ENCODE measurements at regions not wholly inside any gene's neighbourhood (a gene's known extent, or its start where the extent isn't known, plus 50 kb on each side); places are given as distances from the start of the nearest gene placed in this dataset.

DNA sequence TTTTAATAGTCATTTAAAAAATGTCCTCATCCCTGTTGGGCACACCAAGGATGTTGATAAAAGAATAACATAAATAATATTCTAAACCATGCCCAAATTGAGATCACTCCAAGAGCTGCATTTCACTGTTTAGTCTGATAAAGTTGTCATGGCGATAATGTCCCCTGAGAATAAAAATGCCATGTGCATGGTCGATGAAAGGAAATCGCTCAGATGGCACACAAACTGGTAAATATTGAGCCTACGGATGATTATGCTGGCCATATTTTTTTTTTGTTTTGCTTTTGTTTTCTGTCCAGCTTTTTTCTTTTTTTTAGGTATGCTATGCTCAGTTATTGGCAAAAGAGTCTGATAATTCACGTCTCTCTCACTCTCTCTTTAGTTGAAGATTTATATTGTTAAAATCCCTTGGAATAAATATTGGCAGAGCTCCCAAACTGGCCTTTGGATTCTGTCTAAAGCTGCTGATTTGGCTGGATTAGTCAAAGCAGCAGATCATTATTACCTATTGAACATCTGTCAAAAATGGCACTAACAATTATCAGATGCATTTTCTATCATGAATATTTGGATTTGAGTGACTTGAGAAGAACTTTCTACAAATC, 643.8 kb downstream of the SQOR start (continued):
- TF ChIP-seq, protein P1, sequence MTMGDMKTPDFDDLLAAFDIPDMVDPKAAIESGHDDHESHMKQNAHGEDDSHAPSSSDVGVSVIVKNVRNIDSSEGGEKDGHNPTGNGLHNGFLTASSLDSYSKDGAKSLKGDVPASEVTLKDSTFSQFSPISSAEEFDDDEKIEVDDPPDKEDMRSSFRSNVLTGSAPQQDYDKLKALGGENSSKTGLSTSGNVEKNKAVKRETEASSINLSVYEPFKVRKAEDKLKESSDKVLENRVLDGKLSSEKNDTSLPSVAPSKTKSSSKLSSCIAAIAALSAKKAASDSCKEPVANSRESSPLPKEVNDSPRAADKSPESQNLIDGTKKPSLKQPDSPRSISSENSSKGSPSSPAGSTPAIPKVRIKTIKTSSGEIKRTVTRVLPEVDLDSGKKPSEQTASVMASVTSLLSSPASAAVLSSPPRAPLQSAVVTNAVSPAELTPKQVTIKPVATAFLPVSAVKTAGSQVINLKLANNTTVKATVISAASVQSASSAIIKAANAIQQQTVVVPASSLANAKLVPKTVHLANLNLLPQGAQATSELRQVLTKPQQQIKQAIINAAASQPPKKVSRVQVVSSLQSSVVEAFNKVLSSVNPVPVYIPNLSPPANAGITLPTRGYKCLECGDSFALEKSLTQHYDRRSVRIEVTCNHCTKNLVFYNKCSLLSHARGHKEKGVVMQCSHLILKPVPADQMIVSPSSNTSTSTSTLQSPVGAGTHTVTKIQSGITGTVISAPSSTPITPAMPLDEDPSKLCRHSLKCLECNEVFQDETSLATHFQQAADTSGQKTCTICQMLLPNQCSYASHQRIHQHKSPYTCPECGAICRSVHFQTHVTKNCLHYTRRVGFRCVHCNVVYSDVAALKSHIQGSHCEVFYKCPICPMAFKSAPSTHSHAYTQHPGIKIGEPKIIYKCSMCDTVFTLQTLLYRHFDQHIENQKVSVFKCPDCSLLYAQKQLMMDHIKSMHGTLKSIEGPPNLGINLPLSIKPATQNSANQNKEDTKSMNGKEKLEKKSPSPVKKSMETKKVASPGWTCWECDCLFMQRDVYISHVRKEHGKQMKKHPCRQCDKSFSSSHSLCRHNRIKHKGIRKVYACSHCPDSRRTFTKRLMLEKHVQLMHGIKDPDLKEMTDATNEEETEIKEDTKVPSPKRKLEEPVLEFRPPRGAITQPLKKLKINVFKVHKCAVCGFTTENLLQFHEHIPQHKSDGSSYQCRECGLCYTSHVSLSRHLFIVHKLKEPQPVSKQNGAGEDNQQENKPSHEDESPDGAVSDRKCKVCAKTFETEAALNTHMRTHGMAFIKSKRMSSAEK (CRISPR knock-in tag; IDR thresholded peaks at IDR 0.05; ENCODE audit: borderline replicate concordance) = no peak
- TF ChIP-seq, protein P2, sequence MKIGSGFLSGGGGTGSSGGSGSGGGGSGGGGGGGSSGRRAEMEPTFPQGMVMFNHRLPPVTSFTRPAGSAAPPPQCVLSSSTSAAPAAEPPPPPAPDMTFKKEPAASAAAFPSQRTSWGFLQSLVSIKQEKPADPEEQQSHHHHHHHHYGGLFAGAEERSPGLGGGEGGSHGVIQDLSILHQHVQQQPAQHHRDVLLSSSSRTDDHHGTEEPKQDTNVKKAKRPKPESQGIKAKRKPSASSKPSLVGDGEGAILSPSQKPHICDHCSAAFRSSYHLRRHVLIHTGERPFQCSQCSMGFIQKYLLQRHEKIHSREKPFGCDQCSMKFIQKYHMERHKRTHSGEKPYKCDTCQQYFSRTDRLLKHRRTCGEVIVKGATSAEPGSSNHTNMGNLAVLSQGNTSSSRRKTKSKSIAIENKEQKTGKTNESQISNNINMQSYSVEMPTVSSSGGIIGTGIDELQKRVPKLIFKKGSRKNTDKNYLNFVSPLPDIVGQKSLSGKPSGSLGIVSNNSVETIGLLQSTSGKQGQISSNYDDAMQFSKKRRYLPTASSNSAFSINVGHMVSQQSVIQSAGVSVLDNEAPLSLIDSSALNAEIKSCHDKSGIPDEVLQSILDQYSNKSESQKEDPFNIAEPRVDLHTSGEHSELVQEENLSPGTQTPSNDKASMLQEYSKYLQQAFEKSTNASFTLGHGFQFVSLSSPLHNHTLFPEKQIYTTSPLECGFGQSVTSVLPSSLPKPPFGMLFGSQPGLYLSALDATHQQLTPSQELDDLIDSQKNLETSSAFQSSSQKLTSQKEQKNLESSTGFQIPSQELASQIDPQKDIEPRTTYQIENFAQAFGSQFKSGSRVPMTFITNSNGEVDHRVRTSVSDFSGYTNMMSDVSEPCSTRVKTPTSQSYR (CRISPR knock-in tag; IDR thresholded peaks at IDR 0.05) = no peak
- no peak for TF ChIP-seq NR1H2 (CRISPR knock-in tag; IDR thresholded peaks at IDR 0.05)
- TF ChIP-seq OVOL2 (CRISPR knock-in tag; IDR thresholded peaks at IDR 0.05; ENCODE audit: borderline replicate concordance) = no peak
- TF ChIP-seq, protein P3, sequence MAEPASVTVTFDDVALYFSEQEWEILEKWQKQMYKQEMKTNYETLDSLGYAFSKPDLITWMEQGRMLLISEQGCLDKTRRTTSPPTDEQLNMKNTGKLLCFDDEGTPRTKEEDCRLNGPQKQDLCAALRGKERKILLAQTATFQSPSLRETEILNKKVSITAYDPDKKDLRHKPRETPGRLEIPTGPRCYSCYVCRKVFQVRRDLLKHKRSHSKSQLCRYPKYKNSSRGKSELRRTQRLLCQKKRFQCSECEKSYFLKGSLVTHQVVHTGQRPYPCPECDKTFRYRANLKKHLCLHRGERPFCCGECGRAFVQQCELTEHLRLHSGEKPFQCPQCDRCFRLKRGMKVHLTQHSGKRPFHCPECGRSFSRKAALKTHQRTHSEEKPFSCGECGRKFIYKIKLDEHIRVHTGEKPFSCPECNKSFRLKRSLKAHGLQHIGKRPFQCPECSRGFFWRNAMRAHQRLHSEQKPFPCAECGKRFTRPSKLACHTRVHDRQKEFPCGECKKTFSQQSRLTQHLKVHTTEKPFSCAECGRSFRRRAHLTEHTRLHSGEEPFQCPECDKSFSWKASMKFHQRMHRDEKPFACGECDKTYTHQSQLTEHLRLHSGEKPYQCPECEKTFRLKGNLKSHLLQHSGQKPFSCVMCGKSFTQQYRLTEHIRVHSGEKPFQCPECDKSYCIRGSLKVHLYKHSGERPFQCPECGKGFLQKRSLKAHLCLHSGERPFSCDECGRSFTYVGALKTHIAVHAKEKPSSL (CRISPR knock-in tag; conservative IDR thresholded peaks at IDR 0.05) = no peak
- TF ChIP-seq KAT7 (CRISPR knock-in tag; IDR thresholded peaks at IDR 0.05; ENCODE audit: borderline replicate concordance) = no peak
- no peak for TF ChIP-seq ERG (CRISPR knock-in tag; IDR thresholded peaks at IDR 0.05)
- TF ChIP-seq NFE2L1 (CRISPR knock-in tag; IDR thresholded peaks at IDR 0.05) = no peak
- TF ChIP-seq SP1 (CRISPR knock-in tag; conservative IDR thresholded peaks at IDR 0.05) = no peak
- no peak for TF ChIP-seq USF1 (CRISPR knock-in tag; IDR thresholded peaks at IDR 0.05)
- TF ChIP-seq GTF2I (CRISPR knock-in tag; conservative IDR thresholded peaks at IDR 0.05) = no peak
- no peak for TF ChIP-seq ZSCAN18 (CRISPR knock-in tag; IDR thresholded peaks at IDR 0.05)
- TF ChIP-seq TCF7 (CRISPR knock-in tag; IDR thresholded peaks at IDR 0.05; ENCODE audit: low read depth) = no peak

Measured in WTC11 (cell line).